ENCODE measurements at regions not wholly inside any gene's neighbourhood (a gene's known extent, or its start where the extent isn't known, plus 50 kb on each side); places are given as distances from the start of the nearest gene placed in this dataset.

GRCh38 chr12:16719713-16720416 lies 113.9 kb upstream of the LMO3 start:
- TF ChIP-seq, protein P1, sequence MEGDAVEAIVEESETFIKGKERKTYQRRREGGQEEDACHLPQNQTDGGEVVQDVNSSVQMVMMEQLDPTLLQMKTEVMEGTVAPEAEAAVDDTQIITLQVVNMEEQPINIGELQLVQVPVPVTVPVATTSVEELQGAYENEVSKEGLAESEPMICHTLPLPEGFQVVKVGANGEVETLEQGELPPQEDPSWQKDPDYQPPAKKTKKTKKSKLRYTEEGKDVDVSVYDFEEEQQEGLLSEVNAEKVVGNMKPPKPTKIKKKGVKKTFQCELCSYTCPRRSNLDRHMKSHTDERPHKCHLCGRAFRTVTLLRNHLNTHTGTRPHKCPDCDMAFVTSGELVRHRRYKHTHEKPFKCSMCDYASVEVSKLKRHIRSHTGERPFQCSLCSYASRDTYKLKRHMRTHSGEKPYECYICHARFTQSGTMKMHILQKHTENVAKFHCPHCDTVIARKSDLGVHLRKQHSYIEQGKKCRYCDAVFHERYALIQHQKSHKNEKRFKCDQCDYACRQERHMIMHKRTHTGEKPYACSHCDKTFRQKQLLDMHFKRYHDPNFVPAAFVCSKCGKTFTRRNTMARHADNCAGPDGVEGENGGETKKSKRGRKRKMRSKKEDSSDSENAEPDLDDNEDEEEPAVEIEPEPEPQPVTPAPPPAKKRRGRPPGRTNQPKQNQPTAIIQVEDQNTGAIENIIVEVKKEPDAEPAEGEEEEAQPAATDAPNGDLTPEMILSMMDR (IDR thresholded peaks at IDR 0.05; ENCODE audit: low read depth, low read length): no peak
- H3K4me3 ChIP-seq (ENCODE audit: low read depth, low read length): no peak overlapping the region

DNA sequence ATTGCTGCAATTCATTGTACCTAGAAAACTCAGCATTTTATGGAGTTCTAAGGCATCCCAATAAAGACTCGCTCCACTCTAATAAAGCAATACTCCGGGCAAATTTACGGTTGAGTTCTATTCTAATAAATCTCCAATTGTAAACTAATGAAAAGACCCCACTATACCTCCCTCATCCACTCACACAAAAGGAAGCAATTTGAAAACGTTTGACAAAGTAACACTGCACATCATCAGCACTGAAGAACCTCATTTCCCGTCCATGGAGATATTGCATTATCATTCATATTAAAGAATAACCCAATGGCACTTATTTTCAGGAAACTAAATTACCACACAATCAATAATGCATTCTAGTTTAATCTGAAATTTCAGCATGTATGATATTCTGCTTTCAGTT lies 111.0 kb upstream of the LMO3 start:
- H3K4me3 ChIP-seq (ENCODE audit: low read depth, low read length): no peak overlapping the region
- TF ChIP-seq, protein P1 (IDR thresholded peaks at IDR 0.05; ENCODE audit: low read depth, low read length): no peak

GRCh38 chr12:16692099-16692498 lies 86.1 kb upstream of the LMO3 start:
- H3K4me3 ChIP-seq (ENCODE audit: low read depth, low read length): no peak overlapping the region
- TF ChIP-seq, protein P1 (IDR thresholded peaks at IDR 0.05; ENCODE audit: low read depth, low read length): no peak

- no peak overlapping the region for H3K4me3 ChIP-seq (ENCODE audit: low read depth, low read length)
- TF ChIP-seq, protein P1 (IDR thresholded peaks at IDR 0.05; ENCODE audit: low read depth, low read length): no peak
Observed at GRCh38 chr12:16691624-16692023, 85.7 kb upstream of the LMO3 start.

DNA sequence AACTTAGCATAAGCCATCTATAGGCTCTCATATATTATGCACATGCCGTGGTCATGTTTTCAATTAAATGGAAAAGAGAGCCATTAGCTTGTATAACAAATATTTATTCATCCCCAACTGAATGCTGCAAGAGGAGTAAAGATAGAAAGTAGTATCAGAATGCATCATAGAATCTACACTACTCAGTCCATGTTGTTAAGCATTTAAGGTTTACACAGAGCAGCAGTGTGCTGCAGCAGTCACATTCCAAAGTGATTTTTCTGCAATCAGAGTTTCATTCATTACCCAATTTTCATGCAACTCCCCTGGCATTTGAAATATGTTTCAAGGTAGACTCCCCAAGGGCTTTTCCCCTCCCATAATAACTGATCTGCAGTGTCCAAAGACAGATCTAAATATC lies 82.2 kb upstream of the LMO3 start:
- TF ChIP-seq, protein P1 (IDR thresholded peaks at IDR 0.05; ENCODE audit: low read depth, low read length): no peak
- no peak overlapping the region for H3K4me3 ChIP-seq (ENCODE audit: low read depth, low read length)

- TF ChIP-seq, protein P1 (IDR thresholded peaks at IDR 0.05; ENCODE audit: low read depth, low read length): no peak
- H3K4me3 ChIP-seq (ENCODE audit: low read depth, low read length): no peak overlapping the region
Observed at GRCh38 chr12:16685107-16685506, 79.1 kb upstream of the LMO3 start.

DNA sequence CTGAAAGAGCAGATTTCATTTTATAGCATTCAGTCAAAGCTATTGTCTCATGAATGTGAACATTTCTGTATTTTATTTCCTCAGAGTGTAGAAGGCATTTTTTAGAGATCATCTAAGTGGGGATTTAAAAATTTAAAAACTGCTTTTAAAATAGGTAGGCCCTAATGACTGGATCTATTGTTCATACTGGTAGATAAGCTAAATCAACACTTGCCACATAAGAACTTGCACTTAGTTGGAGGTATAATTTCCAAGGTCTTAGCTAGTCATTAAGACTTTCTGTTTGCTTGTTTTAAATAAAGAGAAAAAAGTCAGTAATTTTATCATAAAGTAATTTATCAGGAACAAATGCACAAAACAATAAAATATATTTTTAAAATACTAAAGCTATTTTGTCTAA lies 75.2 kb upstream of the LMO3 start:
- TF ChIP-seq, protein P1 (IDR thresholded peaks at IDR 0.05; ENCODE audit: low read depth, low read length): no peak

More for the DNA sequence above, 75.2 kb upstream of the LMO3 start:
- H3K4me3 ChIP-seq (ENCODE audit: low read depth, low read length): no peak overlapping the region

All from WI38 (cell line).